ENCODE measurements at regions not wholly inside any gene's neighbourhood (a gene's known extent, or its start where the extent isn't known, plus 50 kb on each side); places are given as distances from the start of the nearest gene placed in this dataset.

DNA sequence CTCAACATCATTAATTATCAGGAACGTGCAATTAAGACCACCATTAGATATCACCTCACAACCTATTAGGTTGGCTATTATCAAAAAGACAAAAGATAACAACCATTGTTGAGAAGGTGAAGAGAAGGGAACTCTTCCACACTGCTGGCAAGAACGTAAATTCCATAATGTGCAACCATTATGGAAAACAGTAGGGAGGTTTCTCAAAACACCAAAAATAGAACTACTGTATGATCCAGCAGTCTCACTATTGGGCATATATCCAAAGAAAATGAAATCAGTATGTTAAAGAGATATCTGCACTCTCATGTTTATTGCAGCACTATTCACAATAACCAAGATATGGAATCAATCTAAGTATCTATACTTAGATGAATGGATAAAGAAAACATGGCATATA is 51.6 kb upstream of the OR4E1 start:
- TF ChIP-seq POLR2A (IDR thresholded peaks at IDR 0.05; ENCODE audit: low read depth, low read length) (no peak), TAF1 (IDR thresholded peaks at IDR 0.05; ENCODE audit: low read depth, low read length) (no peak), PAX5 (IDR thresholded peaks at IDR 0.05; ENCODE audit: insufficient read depth, low read length, severe bottlenecking) (no peak), POLR2AphosphoS5 (IDR thresholded peaks at IDR 0.05; ENCODE audit: low read depth, low read length) (no peak), POU2F2 (IDR thresholded peaks at IDR 0.05; ENCODE audit: low read depth, low read length) (no peak), SPI1 (IDR thresholded peaks at IDR 0.05; ENCODE audit: low read depth, low read length) (no peak)
